Spleen (tissue), 7 donors: ENCODE measurements at regions not wholly inside any gene's neighbourhood (a gene's known extent, or its start where the extent isn't known, plus 50 kb on each side); places are given as distances from the start of the nearest gene placed in this dataset.

Experiments used
- POLR2AphosphoS5 ChIP-seq, 3 donors: sonication (generic); formaldehyde crosslinking; IDR thresholded peaks; one replicate each; pipeline ENCODE4 v1.5.1; 2017; ENCODE audit warnings: antibody characterized with exemption in 3 of 3
- TF ChIP-seq, protein P1 (sequence below), 11 experiments: fragments of 200-600 bp in 7 of 11; fragments of 450-650 bp in 4 of 11; sonication (generic) in 4 of 11; IDR thresholded peaks in 8 of 11; conservative IDR thresholded peaks in 3 of 11; 1 replicate in 7 of 11; 2 replicates in 4 of 11; pipeline versions ENCODE4 v1.4.0 to v1.8.0; 2016 to 2021; ENCODE audit warnings: antibody characterized with exemption in 11 of 11, inconsistent platforms in 4 of 11, mild to moderate bottlenecking in 1 of 11
- donor health status: DM: no; HTN: no; CAD: no; lungs with moderate emphysema.
- donor health status: DM: no; HTN: no; CAD: no.
- donor health status: DM: no; HTN: no; CAD: no.

DNA sequence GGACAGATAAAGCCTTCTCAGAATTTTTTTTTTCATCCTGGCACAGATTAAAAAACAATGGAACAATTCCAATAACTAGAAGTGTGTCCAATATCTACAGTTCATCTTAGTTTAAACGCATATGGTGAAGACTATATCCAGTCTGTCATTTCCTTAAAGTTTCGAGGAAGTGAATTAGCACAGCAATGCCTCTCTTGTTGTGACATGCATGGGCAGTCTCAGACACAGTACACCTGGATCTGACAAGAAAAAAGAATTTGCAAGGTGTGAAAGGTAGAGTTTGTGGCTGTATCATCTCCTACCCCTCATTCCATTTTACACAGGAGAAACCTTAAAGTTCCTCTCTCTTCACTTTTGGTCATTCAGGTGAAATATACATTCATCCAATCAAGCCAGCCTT is 100.6 kb upstream of the ADAMTS19 start:
- TF ChIP-seq POLR2AphosphoS5 (IDR thresholded peaks at IDR 0.05): no peak
- TF ChIP-seq, protein P1, sequence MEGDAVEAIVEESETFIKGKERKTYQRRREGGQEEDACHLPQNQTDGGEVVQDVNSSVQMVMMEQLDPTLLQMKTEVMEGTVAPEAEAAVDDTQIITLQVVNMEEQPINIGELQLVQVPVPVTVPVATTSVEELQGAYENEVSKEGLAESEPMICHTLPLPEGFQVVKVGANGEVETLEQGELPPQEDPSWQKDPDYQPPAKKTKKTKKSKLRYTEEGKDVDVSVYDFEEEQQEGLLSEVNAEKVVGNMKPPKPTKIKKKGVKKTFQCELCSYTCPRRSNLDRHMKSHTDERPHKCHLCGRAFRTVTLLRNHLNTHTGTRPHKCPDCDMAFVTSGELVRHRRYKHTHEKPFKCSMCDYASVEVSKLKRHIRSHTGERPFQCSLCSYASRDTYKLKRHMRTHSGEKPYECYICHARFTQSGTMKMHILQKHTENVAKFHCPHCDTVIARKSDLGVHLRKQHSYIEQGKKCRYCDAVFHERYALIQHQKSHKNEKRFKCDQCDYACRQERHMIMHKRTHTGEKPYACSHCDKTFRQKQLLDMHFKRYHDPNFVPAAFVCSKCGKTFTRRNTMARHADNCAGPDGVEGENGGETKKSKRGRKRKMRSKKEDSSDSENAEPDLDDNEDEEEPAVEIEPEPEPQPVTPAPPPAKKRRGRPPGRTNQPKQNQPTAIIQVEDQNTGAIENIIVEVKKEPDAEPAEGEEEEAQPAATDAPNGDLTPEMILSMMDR (IDR thresholded peaks at IDR 0.05 in 8 of 11, conservative IDR thresholded peaks at IDR 0.05 in 3 of 11): no peak
